ENCODE measurements at regions not wholly inside any gene's neighbourhood (a gene's known extent, or its start where the extent isn't known, plus 50 kb on each side); places are given as distances from the start of the nearest gene placed in this dataset.

- DNase-seq (ENCODE audit: low spot score): peak; percentile 95
Observed at GRCh38 chr17:10249271-10250010, 51.0 kb upstream of the GAS7 start.

Measured in umbilical cord (tissue), 1 donor.